ENCODE measurements at regions not wholly inside any gene's neighbourhood (a gene's known extent, or its start where the extent isn't known, plus 50 kb on each side); places are given as distances from the start of the nearest gene placed in this dataset.

GRCh38 chr10:10660054-10660453 is 357.6 kb upstream of the CELF2 start:
- no peaks in the 10 kb centered on the region for H3K9me3 Mint-ChIP-seq
- ChIA-PET CTCF (no interaction called here), POLR2A (no interaction called here)
- TF ChIP-seq CTCF (IDR thresholded peaks at IDR 0.05): no peak
- intact Hi-C loops (cut with micrococcal nuclease): no loop called here
- H3K4me3 Mint-ChIP-seq: no peak overlapping the region
- peaks cover 5% of the 10 kb centered on the region for H3K27me3 Mint-ChIP-seq
- H3K27ac Mint-ChIP-seq: no peak overlapping the region
- DNase-seq (no peak), ATAC-seq (no peak)
- H3K4me1 Mint-ChIP-seq (ENCODE audit: low read depth): no peaks in the 10 kb centered on the region
- no peaks in the 10 kb centered on the region for H3K36me3 Mint-ChIP-seq (ENCODE audit: low read depth)

GRCh38 chr10:10661176-10661575 is 356.5 kb upstream of the CELF2 start:
- POLR2A ChIA-PET: no interaction called here
- CTCF ChIA-PET: no interaction called here
- peaks cover 5% of the 10 kb centered on the region for H3K27me3 Mint-ChIP-seq
- intact Hi-C loops (cut with micrococcal nuclease): no loop called here
- no peaks in the 10 kb centered on the region for H3K36me3 Mint-ChIP-seq (ENCODE audit: low read depth)
- DNase-seq (no peak), ATAC-seq (no peak)
- no peaks in the 10 kb centered on the region for H3K9me3 Mint-ChIP-seq
- no peaks in the 10 kb centered on the region for H3K4me1 Mint-ChIP-seq (ENCODE audit: low read depth)
- no peak overlapping the region for H3K27ac Mint-ChIP-seq
- no peak overlapping the region for H3K4me3 Mint-ChIP-seq
- no peak for TF ChIP-seq CTCF (IDR thresholded peaks at IDR 0.05)

GRCh38 chr10:10662716-10663408 is 354.8 kb upstream of the CELF2 start:
- H3K4me1 Mint-ChIP-seq (ENCODE audit: low read depth): no peaks in the 10 kb centered on the region
- no peak overlapping the region for H3K4me3 Mint-ChIP-seq
- no peak for ATAC-seq
- intact Hi-C loops (cut with micrococcal nuclease): no loop called here
- no peak for DNase-seq
- ChIA-PET POLR2A (no interaction called here), CTCF (no interaction called here)
- TF ChIP-seq CTCF (IDR thresholded peaks at IDR 0.05): no peak
- peaks cover 5% of the 10 kb centered on the region for H3K27me3 Mint-ChIP-seq
- H3K9me3 Mint-ChIP-seq: no peaks in the 10 kb centered on the region
- H3K36me3 Mint-ChIP-seq (ENCODE audit: low read depth): no peaks in the 10 kb centered on the region
- no peak overlapping the region for H3K27ac Mint-ChIP-seq

- intact Hi-C loops (cut with micrococcal nuclease): no loop called here
- H3K27ac Mint-ChIP-seq: no peak overlapping the region
- no peaks in the 10 kb centered on the region for H3K9me3 Mint-ChIP-seq
- H3K36me3 Mint-ChIP-seq (ENCODE audit: low read depth): no peaks in the 10 kb centered on the region
- H3K27me3 Mint-ChIP-seq: peaks cover 5% of the 10 kb centered on the region
- POLR2A ChIA-PET: no interaction called here
- CTCF ChIA-PET: no interaction called here
- no peak for DNase-seq
- ATAC-seq: no peak
- H3K4me1 Mint-ChIP-seq (ENCODE audit: low read depth): no peaks in the 10 kb centered on the region
- TF ChIP-seq CTCF (IDR thresholded peaks at IDR 0.05): no peak
- no peak overlapping the region for H3K4me3 Mint-ChIP-seq
Measured at GRCh38 chr10:10663622-10664021, 354.1 kb upstream of the CELF2 start.

GRCh38 chr10:10665750-10666149 is 351.9 kb upstream of the CELF2 start:
- H3K36me3 Mint-ChIP-seq (ENCODE audit: low read depth): no peaks in the 10 kb centered on the region
- H3K27ac Mint-ChIP-seq: no peak overlapping the region
- H3K4me1 Mint-ChIP-seq (ENCODE audit: low read depth): no peaks in the 10 kb centered on the region
- DNase-seq (no peak), ATAC-seq (no peak)
- ChIA-PET POLR2A (no interaction called here), CTCF (no interaction called here)
- intact Hi-C loops (cut with micrococcal nuclease): no loop called here
- no peaks in the 10 kb centered on the region for H3K9me3 Mint-ChIP-seq
- H3K4me3 Mint-ChIP-seq: no peak overlapping the region
- no peak for TF ChIP-seq CTCF (IDR thresholded peaks at IDR 0.05)
- no peaks in the 10 kb centered on the region for H3K27me3 Mint-ChIP-seq

All from activated CD8-positive, alpha-beta T cell treated with anti-CD3 and anti-CD28 coated beads for 36 hours (primary cell).